ENCODE measurements at regions not wholly inside any gene's neighbourhood (a gene's known extent, or its start where the extent isn't known, plus 50 kb on each side); places are given as distances from the start of the nearest gene placed in this dataset.

DNA sequence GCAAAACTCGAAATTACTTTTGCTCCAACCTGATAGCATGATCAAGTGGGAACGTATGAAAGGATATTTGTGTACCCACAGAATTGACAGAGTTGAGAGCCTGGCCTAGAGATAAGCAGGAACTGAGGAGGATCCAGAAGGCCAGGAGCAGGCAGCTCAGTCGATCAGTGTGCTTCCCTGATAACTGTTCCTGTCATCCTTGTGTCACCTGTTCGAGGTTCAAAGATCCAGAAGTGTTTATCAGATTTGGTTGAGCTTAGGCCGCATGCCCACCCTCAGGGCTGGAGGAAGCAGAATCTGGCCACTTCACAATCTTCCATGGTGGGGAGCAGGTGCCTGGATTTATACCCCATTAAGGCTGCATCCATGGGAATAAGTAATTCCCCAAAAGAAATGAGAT lies 124.8 kb downstream of the QRSL1 start:
- no peak overlapping the region for H3K27ac ChIP-seq

DNA sequence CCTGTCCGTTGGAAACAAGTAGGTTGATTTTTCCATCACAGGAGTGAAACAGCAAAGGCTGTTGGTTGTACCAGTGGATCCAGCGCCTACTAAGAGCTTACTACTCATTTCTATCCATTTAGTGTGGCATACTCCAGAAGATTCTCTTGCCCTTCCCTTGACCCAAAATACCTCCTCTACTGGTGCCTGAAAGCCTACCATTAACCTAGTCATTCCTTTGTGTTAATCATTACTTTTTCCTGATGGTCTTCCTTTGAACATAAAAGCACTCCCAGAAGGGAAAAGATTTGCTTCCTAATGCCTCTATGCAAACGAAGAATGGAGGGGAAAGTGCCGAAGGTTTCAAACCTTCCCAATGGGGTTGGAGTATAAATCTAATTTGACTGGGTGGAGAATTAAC lies 123.3 kb downstream of the QRSL1 start:
- no peak overlapping the region for H3K27ac ChIP-seq
- TF ChIP-seq, protein P1, sequence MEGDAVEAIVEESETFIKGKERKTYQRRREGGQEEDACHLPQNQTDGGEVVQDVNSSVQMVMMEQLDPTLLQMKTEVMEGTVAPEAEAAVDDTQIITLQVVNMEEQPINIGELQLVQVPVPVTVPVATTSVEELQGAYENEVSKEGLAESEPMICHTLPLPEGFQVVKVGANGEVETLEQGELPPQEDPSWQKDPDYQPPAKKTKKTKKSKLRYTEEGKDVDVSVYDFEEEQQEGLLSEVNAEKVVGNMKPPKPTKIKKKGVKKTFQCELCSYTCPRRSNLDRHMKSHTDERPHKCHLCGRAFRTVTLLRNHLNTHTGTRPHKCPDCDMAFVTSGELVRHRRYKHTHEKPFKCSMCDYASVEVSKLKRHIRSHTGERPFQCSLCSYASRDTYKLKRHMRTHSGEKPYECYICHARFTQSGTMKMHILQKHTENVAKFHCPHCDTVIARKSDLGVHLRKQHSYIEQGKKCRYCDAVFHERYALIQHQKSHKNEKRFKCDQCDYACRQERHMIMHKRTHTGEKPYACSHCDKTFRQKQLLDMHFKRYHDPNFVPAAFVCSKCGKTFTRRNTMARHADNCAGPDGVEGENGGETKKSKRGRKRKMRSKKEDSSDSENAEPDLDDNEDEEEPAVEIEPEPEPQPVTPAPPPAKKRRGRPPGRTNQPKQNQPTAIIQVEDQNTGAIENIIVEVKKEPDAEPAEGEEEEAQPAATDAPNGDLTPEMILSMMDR (conservative IDR thresholded peaks at IDR 0.05) = no peak

More for the DNA sequence above, 124.8 kb downstream of the QRSL1 start:
- TF ChIP-seq, protein P1 (conservative IDR thresholded peaks at IDR 0.05) = no peak

DNA sequence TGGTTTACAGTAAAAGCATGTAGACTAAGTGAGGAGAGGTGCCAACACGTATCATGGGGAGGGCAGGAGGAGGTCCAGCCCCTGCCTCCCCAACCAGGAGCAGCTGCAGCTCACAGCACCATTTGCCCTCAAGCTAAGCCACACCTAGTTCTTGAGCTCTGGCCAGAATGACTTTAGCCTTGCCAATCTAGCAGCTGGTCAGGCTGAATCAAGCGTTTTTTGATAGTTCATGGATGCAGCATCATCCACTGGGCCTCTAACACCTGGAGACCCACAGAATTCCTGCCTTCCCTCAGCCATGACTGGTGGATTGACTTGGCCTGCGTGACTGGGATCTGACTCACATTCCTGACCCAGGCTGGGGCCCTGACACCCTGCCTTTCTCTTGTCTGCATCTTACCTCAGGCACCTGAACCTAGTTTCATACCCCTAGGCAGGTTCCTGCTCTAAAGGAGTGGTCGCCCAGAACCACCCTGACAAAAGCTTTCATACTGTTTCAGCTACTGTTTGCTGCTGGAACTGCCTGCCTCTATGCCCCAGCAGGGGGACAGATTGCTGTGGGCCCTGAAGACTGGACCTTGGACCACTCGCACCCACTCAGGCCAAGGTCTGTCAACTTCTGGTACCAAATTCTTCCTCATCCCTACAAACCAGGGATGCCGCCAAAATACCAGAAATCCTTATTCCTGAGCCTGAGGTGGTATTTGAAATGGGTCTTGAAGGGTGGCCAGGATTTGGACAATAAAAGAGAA lies 122.3 kb downstream of the QRSL1 start:
- TF ChIP-seq, protein P1 (conservative IDR thresholded peaks at IDR 0.05) = no peak
- no peak overlapping the region for H3K27ac ChIP-seq

- H3K27ac ChIP-seq = no peak overlapping the region
- TF ChIP-seq, protein P1 (conservative IDR thresholded peaks at IDR 0.05) = no peak
Observed at GRCh38 chr6:106750946-106751345, 121.6 kb downstream of the QRSL1 start.

DNA sequence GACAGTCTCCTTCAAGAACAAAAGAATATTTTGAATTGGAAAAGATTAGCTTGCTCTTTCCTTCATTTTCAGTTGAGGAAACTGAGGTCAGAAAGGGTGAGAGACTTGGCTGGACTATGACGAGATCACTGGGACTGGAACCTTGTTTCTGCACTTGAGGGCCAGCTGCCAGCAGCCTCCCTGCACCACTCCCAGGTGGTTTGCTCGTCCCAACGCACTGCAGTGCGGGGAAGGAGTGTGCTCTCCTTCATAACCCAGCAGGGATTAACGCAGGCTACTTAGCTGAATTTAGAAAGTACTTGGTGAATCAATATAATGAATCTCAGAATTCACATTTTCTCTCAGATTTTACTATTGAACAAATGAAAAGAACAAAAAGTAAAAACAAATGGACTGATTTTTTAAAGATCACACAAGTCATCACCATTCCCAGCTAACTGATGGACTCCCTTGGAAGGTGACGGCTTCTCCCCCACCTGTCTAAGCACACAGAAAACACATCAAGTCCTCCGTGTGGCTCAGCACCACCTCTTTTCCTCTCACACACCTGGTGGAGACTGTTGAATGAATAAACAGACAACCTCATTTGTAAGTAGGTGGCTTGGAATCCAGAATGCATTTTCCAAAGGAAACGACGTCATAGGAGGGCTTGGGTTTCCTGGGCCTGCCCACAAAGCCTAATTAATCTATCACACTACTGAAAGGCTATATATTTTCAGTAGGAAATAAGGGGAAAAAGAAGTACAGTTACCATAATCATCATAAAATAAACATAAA lies 121.0 kb downstream of the QRSL1 start:
- H3K27ac ChIP-seq = no peak overlapping the region
- TF ChIP-seq, protein P1 (conservative IDR thresholded peaks at IDR 0.05) = no peak

- H3K27ac ChIP-seq = no peak overlapping the region
- TF ChIP-seq, protein P1 (conservative IDR thresholded peaks at IDR 0.05) = no peak
Observed at GRCh38 chr6:106749609-106750008, 120.2 kb downstream of the QRSL1 start.

- H3K27ac ChIP-seq = no peak overlapping the region
Observed at GRCh38 chr6:106748547-106749207, 119.3 kb downstream of the QRSL1 start.

More at GRCh38 chr6:106748547-106749207, 119.3 kb downstream of the QRSL1 start:
- TF ChIP-seq, protein P1 (conservative IDR thresholded peaks at IDR 0.05) = no peak

Measured in VCaP (cell line).